GM19397 (cell line): ENCODE measurements at regions not wholly inside any gene's neighbourhood (a gene's known extent, or its start where the extent isn't known, plus 50 kb on each side); places are given as distances from the start of the nearest gene placed in this dataset.
"Not testable (repeated sequence)": the region's sequence is repeated elsewhere in the genome, so short reads cannot be mapped to it uniquely, and the experiment has no call there.

ENCODE experiments used
- ATAC-seq: cut with Tn5 transposase; IDR thresholded peaks from one replicate; pipeline ENCODE4 v1.9.1; 2021; ENCODE audit warnings: mild to moderate bottlenecking, moderate library complexity; ENCODE audit not compliant: unreplicated experiment

DNA sequence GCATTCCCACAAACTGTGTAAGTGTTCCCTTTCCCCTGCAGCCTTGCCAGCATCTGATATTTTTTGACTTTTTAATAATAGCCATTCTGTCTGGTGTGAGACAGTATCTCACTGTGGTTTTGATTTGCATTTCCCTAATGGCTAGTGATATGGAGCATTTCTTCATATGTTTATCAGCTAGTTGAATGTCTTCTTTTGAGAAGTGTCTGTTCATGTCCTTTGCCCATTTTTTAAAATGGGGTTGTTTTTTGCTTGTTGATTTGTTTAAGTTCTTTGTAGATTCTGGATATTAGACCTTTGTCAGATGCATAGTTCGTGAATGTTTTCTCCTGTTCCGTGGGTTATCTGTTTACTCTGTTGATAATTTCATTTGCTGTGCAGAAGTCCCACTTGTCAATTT is 492.8 kb downstream of the JRKL start:
- not testable (repeated sequence) for ATAC-seq

DNA sequence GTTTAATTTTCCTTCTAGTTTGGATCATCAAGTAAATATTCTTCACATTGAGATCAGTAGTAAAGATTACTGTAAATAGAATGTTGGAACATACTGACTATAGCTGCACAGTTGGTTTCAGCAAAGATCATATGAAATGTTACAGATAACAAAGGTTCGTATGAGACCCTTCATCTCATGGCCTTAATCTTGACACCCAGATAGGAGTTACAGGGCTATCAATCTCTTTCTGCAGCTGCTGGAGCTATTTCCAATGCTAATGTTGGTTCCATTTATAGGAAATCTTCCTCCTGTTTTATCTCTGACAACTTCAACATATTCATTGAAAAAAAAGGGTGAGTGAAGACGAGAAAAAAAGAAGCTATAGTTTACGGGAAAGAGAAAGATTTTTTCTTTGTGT is 495.6 kb downstream of the JRKL start:
- no peak for ATAC-seq

DNA sequence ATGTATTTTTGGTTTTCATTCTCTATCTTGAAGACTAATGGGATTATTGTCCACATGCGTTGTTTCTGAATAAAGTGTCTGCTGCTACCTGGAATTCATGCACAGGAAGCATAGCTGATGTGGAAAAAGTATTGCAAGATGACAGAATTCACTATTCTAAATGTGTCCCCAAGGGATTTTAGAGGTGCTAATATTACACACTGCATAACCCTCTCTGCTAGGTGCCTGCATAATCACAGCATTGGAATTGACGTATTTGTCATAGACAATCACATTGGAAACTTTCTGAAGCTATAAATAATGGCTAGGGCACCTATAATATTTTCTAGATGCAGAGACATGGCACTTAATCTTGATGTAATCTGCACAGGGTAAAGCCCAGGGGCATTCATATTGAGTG is 496.1 kb downstream of the JRKL start:
- ATAC-seq = no peak

DNA sequence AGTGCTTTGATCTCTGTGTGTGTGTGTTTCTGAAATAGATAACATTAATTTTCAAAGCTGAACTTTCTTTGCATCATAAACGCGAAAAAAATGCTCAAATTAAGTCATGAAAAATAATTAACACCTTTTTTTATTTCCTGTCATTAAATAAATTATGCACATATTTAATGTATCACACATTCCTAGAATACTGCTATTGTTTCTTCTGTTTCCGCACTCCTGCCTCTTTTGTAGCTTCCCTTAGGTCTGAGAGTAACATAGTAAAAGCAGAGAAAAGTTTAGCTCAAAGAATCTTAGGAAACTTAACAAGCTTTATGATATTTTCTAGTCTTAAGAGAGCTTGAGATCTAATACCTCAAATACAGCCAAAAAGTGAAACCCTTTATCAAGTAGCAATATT is 504.2 kb downstream of the JRKL start:
- no peak for ATAC-seq

DNA sequence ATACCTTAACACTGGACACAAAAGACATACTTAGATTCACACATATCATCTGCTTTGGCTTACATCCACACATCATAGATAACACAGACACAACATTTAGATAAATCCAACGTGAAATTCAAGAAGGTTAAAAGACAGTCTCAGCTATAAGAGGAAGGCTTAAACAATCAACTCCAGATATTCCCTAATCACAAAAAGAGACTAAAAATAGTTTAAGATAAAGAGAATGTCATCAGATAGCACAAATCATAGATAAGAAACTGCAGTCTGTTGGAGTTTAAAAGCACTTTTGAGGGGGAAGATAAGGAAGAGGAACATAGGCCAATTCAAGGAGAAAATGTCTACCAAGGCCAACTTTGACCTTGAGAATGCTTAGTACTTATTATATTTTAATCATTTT is 504.8 kb downstream of the JRKL start:
- no peak for ATAC-seq

DNA sequence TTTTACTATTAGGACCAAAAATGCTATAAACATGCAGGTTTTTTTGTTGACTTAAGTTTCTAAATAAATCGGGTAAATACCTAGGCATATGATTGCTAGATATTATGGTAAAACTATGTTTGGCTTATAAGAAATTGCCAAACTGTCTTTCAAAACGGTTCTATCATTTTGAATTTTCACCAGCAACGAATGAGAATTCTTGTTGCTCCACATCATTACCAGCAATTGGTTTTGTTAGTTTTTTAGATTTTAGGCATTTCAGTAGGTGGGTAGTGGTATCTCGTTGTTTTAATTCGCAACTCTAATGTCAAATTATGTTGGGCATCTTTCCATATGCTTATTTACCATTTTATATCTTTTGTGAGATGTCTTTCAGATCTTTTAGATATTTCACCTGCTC is 510.2 kb downstream of the JRKL start:
- no peak for ATAC-seq

DNA sequence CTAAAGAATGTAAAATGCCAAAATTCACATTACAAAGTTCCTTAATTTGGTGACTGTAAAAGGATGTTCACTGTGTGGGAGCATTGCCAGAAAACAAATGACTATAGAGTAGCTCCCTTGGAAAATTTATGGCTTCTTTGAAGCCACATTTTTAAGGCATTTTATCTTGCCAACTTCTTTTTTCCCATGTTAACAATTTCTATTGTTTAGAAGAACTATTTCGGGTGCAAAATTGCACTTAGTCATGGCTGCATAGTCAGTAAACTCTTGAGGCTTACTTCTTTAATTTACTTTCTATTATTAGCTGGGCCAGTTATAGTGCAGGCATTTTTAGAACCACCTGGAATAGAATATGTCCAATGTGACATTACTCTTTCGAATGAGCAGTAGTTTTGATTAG is 515.3 kb downstream of the JRKL start:
- no peak for ATAC-seq

DNA sequence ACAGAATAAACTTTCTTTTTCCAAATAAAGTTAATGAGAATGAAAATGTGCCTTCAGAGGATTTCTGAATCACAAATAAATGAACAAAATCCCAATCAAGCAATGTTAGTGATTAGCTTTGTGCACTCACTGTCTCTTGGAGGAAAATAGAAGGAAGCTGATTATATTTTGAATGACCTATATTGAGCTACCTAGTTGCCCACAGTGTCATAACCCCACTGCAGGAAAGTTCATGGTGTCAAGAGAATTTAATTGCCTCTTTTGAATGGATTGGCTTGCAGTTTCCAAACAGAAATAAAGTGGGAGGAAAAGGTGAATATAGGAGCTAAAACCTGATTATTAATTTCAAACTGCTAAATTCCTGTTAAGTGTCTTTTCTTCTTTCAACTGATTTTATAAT is 515.9 kb downstream of the JRKL start:
- no peak for ATAC-seq

DNA sequence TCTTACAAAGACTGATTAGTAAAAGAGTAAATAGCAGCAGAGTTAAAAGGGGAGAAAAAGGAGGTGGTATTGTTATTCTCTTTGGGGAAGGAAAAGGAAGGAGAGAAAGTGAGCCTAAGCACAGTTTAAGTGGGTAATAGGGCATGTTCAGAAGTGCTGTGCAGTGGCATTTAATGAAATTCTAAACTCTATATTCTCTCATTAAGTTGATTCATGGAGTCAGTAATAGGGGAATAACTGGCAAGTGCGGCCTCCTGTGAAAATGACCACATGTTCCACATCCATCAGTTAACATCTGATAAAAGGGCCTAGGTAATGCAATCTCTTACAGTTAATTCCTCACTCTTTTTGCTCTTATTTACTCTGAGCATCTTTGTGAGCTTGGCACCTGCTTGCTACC is 516.7 kb downstream of the JRKL start:
- ATAC-seq = no peak

DNA sequence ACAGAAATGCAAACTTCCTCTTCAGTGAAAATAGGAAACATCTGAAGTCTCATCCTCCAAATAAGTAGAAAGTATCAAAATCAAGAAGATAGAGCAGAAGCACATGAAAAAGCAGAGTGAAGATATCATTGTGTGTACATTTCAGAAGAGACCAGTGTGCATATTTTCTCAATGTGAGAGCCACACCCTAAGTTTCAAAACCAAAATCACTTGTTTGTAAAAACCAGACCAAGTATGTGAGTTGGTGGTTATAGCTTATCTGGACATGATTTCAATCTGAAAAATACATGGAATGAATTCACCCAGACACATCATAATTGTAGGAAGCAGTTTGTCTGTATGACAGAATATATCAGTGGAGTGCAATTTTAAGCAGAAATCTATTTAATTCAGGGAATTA is 536.0 kb downstream of the JRKL start:
- no peak for ATAC-seq

DNA sequence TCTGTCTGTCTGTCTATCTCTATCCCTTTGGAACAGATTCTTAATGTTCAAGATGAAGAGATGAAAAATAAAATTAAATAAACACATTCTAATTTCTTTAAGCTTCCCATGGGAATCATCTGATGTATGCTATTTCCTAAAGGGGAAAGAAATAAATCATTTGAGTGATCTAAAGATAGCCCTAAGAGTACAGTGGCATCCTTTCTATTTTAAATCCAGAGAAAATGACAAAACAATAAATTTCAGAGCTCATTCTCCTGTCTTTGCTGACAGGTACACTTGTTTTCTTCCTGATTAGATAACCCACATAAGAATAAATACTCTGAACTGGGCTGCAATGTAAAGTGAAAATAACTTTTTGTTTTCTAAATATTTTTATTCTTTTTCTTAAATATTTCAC is 550.4 kb downstream of the JRKL start:
- no peak for ATAC-seq

DNA sequence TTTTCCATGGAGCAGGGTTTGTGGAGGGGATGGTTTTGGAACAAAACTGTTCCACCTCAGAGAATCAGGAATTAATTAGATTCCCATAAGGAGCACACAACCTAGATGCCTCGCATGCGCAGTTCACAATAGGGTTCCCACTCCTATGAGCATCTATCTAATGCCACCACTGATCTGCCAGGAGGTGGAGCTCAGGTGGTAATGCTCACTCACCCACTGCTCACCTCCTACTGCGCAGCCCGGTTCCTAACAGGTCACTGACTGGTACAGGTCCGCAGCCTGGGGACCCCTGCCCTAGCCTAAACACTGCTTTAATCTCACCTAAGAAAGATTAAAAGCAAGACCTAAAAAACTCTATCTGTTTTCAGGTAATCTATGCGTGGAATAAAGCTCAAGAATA is 553.0 kb downstream of the JRKL start:
- ATAC-seq = no peak

DNA sequence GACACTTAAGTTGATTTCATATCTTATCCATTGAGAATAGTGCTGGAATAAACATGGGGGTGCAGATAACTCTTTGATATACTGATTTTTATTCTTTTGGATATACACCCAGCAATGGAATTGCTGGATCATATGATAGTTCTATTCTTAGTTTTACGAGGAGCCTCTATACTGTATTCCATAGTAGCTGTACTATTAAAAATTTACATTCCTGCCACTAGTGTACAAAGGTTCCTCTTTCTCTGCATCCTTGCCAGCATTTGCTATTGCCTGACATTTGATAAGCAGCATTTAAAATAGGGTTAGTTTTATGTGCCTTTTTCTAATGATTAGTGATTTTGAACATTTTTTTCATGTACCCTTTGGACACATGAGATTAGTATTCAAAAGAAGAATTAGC is 554.2 kb downstream of the JRKL start:
- no peak for ATAC-seq

DNA sequence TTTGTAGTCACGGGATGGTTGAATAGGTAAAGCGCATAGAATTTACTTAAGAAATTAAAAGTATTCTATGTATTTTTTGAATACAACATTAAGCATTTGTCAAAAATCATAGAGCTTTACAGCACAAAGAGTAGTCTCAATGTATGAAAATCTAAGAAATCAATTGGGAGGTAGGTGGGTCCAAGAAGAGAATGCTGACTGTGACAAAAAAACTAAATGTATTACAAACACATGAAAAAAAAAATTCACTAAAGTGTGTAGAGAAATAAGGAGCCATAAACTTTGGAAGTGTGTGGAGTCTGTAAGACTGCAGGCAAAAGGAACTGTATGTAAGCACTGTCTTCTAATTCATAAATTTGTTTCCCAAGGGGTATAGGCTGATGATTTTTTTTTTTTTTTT is 558.3 kb downstream of the JRKL start:
- no peak for ATAC-seq

DNA sequence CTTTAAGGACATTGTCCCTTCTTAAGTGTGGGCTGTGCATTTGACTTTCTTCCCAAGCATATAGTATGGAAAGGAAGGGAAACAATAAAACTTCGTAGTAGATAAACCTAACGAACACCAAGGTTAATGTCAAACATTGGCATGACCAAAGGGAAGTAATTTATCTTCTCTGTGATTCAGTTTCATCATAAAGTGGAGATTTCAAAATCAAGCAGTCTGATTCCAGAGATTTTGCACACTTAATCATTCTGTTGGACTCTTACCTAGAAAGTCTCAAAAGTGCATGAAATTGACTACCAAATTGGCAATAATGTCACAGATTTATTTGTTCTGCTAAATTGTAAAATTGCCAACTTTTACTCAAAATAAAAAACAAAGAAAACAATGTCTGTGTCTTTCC is 559.7 kb downstream of the JRKL start:
- no peak for ATAC-seq

DNA sequence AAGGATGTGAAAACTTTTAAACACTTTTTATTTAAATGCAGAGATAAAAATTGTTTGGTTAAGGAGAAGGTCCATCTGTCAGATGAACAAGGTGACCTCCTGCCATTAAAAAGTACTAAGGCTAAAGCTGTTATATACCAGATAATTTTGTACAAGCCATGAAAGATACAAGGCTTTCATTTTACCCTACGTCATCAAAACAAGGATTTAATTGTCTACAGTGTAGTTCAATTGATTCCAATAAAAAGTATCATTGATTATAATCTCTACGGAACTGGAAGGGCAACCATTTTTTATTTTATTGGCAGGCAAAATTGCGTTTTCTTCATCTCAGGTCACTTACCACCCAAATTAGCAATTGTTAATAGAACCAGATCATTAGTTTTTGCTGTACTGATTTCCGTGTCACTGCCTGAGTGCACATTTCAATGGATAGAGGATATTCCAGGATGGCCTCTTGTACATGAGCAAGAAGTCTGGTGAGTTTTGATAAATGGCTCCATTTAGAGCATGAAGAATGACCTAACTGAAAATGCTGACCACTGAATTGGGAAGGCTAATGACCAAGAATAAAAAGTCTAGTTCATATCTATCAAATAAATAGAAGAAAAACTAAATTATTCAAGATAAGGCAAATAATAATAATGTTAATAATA is 564.9 kb downstream of the JRKL start:
- ATAC-seq = no peak

DNA sequence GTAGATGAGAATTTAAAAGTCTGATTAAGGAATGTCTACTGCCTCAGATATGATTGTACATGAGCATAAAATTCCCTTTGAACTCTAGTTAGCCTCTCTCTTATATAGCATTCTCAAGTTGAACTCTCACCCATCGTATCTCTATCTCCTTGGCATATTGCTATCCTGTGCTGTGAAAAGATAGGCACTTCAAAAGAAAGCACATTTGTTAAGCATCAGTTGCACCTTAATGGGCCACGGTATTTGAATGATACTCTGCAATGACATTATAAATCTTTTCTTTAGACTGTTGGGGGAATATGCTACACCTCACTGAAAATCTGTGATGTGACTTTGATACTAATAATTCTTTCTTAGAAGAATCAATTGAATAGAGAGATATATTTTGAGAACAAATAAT is 570.7 kb downstream of the JRKL start:
- ATAC-seq = no peak

DNA sequence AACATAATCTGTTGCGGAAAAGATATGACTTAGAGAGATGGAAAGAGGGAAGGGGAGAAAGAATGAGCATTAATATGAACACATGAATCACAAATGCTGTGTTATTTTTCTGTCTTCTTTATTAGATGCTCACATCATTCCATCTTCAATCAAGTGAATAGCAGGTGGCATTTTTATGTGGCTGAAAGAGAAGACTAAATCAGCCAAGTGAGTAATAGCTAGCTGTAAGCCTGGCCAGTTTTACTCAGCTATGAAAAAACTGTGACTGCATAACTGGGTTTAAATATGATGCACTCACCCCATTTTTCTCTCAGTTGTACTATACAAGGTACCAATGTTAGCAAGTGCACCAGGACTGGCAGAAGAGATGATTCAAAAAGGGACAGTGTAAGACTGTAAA is 571.1 kb downstream of the JRKL start:
- no peak for ATAC-seq

DNA sequence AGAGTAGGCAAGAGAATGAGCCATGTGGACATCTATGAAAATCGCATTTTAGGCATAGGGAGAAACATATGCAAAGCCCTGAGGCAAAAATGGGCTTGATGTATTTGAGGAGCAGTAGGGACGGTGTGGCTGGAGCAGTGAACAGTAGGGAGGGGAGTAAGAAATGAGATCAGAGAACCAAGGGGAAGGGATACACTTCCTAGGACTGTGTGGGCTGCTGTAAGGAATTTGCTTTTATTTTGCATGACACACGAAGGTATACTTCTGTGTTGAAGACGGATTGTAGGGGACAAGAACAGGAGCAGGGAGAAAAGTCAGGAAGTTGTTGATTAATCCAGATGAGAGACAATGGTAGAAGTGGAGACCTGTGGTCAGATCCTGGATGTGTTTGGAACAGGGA is 572.1 kb downstream of the JRKL start:
- ATAC-seq = no peak

DNA sequence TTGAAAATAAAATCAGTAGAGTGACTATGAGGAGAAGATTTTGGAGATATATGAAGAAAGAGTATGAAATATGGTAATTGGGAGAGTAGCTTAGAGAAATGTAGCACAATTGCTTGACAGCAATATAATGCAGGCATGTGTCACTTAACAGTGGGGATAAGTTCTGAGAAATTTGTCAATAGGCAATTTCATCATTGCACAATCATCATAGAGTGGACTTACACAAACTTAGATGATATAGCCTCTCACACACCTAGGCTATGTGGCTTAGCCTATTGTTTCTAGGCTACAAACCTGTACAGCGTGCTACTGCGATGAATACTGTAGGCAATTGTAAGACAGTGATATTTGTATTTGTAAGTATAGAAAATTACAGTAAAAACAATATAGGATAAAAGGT is 573.6 kb downstream of the JRKL start:
- no peak for ATAC-seq

DNA sequence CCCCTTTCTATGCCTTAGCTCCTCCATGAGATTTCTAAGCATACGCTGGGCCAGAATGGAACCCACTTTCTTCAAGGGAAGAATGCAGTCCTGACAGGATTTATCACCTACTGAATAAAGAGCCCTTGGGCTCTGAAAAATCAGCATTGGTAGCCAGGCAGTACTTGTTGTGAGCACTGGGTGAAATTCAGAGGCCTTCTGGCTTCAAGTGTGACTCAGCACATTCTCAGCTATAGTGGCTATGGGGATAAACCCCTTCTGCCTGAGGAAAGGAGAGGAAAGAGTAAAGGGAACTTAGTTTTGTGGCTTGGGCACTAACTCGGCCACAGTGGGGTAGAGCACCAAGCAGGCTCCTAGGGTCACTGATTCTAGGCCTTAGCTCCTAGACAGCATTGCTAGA is 574.8 kb downstream of the JRKL start:
- no peak for ATAC-seq

DNA sequence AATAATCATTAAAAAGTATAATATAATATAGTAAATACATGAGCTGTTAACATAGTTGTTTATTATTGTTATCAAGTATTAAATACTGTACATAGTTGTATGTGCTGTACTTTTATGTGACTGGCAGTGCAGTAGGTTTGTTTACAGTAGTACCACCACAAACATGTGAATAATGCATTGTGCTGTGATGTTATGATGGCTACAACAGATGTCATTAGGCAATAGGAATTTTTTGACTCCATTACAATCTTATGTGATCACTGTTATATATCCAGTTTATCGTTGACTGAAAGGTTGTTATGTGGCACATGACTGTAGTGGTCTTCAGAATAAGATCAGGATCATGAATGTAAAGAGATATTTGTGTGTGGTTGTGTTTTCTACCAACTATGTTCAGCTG is 577.8 kb downstream of the JRKL start:
- no peak for ATAC-seq

DNA sequence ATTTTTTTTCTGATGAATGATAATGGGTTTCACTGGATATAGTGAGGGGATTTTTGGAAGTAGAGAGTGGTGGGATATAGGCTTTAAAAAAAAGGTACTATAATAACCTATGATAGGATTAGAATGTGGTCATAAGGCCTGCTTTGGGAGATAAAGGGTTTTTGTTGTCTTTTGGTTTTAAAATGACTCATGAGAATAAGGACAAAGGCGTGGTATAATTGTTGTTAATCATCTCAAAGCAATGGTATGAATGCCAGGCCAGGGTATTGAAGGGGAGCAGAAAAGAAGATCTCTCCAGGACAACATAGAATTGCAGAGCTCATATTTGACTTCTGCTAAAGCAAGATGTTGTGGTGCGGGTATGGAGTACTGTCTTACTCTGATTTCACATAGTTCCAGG is 579.4 kb downstream of the JRKL start:
- ATAC-seq = no peak

DNA sequence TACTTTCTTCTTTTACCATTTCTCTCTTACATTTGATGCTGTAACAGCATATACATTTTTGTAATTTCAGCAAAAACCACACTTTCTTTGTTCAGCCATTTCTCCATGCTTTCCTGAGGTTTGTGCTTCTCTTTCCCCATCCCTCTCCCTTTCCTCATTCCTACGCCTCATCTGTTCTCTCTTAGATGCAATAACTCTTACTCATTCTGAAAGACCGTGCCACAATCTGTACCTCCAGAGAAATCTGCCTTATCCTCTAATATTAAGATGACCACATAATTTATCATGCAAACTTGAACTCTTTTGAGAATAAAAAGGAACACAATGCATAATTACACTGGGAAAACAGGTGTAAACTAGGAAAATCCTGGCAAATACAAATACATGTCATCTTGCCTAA is 588.9 kb downstream of the JRKL start:
- no peak for ATAC-seq
